Vagina (tissue), 2 donors: ENCODE measurements at regions not wholly inside any gene's neighbourhood (a gene's known extent, or its start where the extent isn't known, plus 50 kb on each side); places are given as distances from the start of the nearest gene placed in this dataset.

Experiments
- POLR2AphosphoS5 ChIP-seq, 2 donors: sonication (generic); formaldehyde crosslinking; IDR thresholded peaks; one replicate each; pipeline ENCODE4 v1.9.0; 2017; ENCODE audit warnings: antibody characterized with exemption in 2 of 2, mild to moderate bottlenecking in 2 of 2, low read depth in 1 of 2; ENCODE audit not compliant: insufficient read depth in 1 of 2
- TF ChIP-seq, protein P1 (sequence below), 3 experiments: fragments of 450-650 bp in 2 of 3; fragments of 200-600 bp in 1 of 3; sonication (generic) in 1 of 3; IDR thresholded peaks; one replicate each; pipeline ENCODE4 v1.5.1; 2017 to 2019; ENCODE audit warnings: antibody characterized with exemption in 3 of 3, mild to moderate bottlenecking in 2 of 3, moderate library complexity in 2 of 3

DNA sequence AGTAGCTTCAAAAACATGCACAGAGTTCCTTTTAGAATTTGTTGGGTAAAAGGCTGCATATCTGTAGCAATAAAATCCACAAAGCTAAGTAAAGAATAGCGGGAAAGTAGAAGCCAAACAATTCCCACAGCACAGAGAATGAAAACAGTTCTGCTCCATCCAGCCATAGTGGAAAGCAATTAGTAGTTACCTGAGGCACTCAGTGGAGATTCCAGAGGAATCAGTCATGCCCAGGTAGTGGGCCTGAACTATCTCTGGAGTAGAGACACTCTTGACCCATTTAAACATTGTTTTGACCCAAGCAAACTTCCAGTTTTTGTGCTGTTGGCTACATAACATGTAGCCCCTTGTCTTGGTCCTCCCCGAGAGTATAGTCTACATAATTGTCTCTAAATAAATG, 559.5 kb upstream of the PTCHD4 start:
- TF ChIP-seq, protein P1, sequence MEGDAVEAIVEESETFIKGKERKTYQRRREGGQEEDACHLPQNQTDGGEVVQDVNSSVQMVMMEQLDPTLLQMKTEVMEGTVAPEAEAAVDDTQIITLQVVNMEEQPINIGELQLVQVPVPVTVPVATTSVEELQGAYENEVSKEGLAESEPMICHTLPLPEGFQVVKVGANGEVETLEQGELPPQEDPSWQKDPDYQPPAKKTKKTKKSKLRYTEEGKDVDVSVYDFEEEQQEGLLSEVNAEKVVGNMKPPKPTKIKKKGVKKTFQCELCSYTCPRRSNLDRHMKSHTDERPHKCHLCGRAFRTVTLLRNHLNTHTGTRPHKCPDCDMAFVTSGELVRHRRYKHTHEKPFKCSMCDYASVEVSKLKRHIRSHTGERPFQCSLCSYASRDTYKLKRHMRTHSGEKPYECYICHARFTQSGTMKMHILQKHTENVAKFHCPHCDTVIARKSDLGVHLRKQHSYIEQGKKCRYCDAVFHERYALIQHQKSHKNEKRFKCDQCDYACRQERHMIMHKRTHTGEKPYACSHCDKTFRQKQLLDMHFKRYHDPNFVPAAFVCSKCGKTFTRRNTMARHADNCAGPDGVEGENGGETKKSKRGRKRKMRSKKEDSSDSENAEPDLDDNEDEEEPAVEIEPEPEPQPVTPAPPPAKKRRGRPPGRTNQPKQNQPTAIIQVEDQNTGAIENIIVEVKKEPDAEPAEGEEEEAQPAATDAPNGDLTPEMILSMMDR (IDR thresholded peaks at IDR 0.05): no peak
- no peak for TF ChIP-seq POLR2AphosphoS5 (IDR thresholded peaks at IDR 0.05; ENCODE audit: insufficient read depth in 1 of 2, low read depth in 1 of 2)
